Left ventricle myocardium inferior (tissue), 1 donor: ENCODE measurements at regions not wholly inside any gene's neighbourhood (a gene's known extent, or its start where the extent isn't known, plus 50 kb on each side); places are given as distances from the start of the nearest gene placed in this dataset.
"Not testable (repeated sequence)": the region's sequence is repeated elsewhere in the genome, so short reads cannot be mapped to it uniquely, and the experiment has no call there.

Experiments used
- DNase-seq: peaks from one replicate; pipeline ENCODE4 v3.0.0-alpha.2; 2020
- H3K27ac ChIP-seq: fragments of 200-600 bp; replicated peaks from 2 replicates; pipeline ENCODE4 v1.8.0; 2021
- H3K27me3 ChIP-seq: fragments of 200-600 bp; 2 replicates; pipeline ENCODE4 v1.8.0; 2021; ENCODE audit warnings: low read depth
- H3K36me3 ChIP-seq: fragments of 200-600 bp; 2 replicates; pipeline ENCODE4 v1.8.0; 2021
- H3K4me1 ChIP-seq: fragments of 200-600 bp; 2 replicates; pipeline ENCODE4 v1.8.0; 2021
- H3K4me3 ChIP-seq: fragments of 200-600 bp; 2 replicates; pipeline ENCODE4 v1.8.0; 2021; ENCODE audit warnings: mild to moderate bottlenecking, moderate library complexity
- H3K9me3 ChIP-seq: fragments of 200-600 bp; replicated peaks from 2 replicates; pipeline ENCODE4 v1.8.0; 2021
- intact Hi-C: fragments of 100-400 bp; cut with micrococcal nuclease; formaldehyde crosslinking; loops from one replicate; pipeline ENCODE4 v1.11.0; 2022
- TF ChIP-seq, protein P1 (sequence below): fragments of 200-600 bp; IDR thresholded peaks from 2 replicates; pipeline ENCODE4 v1.8.0; 2021; ENCODE audit warnings: antibody characterized with exemption, mild to moderate bottlenecking, borderline replicate concordance
- donor health status: DM: no; HTN: yes; CAD: no; lungs with severe emphysema.

DNA sequence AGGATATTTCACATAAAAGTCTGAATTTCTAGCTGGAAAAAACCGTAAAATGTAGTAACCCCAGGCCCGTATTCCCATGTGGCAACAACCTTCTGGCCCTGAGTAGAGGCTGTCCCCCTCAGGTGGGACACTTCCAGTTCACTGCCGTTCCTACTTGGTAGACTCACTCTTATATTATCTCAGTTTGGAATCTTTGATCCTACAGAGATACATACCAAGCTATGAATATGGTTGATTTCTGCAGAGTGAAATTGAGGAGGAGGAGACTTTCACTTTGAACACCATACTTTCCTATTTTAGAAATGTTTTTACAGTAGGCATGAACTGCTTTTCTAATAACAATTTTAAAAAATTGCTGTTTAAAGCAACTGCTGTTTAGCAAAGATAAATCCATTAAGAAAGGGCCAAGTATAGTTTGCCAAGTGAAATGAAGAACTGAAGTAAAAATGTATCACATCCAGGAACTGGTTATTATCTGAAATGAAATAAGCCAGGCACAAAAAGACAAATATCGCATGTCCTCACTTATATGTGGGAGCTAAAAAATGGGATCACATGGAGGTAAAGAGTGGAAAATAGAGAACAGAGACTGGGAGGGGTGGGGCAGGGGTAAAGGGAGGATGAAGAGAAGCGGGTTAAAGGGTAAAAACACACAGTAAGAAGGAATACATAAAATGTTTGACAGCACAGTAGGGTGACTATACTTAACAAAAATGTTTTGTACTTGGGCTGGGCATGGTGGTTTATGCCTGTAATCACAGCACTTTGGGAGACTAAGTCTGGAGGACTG, 92.8 kb upstream of the METAP2 start:
- DNase-seq = no peak
- peaks cover 26% of the 10 kb centered on the region for H3K4me1 ChIP-seq
- no peaks in the 10 kb centered on the region for H3K9me3 ChIP-seq
- no peak overlapping the region for H3K27ac ChIP-seq
- intact Hi-C loops = no loop called here
- no peaks in the 10 kb centered on the region for H3K27me3 ChIP-seq
- H3K36me3 ChIP-seq = no peaks in the 10 kb centered on the region
- TF ChIP-seq, protein P1, sequence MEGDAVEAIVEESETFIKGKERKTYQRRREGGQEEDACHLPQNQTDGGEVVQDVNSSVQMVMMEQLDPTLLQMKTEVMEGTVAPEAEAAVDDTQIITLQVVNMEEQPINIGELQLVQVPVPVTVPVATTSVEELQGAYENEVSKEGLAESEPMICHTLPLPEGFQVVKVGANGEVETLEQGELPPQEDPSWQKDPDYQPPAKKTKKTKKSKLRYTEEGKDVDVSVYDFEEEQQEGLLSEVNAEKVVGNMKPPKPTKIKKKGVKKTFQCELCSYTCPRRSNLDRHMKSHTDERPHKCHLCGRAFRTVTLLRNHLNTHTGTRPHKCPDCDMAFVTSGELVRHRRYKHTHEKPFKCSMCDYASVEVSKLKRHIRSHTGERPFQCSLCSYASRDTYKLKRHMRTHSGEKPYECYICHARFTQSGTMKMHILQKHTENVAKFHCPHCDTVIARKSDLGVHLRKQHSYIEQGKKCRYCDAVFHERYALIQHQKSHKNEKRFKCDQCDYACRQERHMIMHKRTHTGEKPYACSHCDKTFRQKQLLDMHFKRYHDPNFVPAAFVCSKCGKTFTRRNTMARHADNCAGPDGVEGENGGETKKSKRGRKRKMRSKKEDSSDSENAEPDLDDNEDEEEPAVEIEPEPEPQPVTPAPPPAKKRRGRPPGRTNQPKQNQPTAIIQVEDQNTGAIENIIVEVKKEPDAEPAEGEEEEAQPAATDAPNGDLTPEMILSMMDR = no peak
- no peak overlapping the region for H3K4me3 ChIP-seq

DNA sequence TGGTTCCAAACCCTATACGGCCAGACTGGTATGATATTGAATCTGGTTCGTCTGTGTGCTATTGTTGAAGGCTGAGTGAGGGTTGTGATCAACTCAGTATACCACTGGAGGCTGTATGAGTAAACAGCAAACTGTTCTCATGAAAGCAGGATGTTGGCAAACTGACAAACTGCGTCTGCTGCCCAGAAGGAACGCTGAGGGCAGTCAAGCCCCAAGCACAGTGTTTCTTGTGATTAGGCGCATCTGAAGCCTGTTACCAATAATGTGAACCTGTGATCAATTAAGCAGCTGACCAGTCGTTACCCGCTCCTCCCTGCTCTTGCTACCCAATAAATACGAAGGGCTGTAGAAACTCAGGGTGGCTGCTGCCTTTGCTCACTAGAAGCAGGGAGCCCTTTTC, 90.0 kb upstream of the METAP2 start:
- H3K4me3 ChIP-seq = peak overlapping the region; percentile 9
- H3K27ac ChIP-seq = peak overlapping the region; percentile 48
- H3K9me3 ChIP-seq, DNase-seq, H3K27me3 ChIP-seq, intact Hi-C loops, H3K36me3 ChIP-seq: not testable (repeated sequence)
- H3K4me1 ChIP-seq = peaks cover 26% of the 10 kb centered on the region

DNA sequence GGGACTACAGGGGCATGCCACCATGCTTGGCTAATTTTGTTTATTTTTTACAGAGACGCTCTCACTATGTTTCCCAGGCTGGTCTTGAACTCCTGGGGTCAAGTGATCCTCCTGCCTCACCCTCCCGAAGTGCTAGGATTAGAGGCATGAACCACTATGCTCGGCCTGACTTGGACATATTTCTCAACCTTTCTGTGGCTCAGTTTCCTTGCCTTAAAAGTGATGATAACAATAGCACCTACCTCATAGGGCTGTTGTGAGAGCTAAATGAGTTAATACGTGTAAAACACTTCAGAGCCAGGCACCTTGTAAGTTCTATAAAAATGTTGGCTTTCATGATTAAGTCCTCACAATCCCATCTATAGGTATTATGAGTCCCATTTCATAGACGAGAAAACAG, 89.2 kb upstream of the METAP2 start:
- no peak for DNase-seq
- peak overlapping the region; percentile 60 for H3K4me3 ChIP-seq
- H3K27ac ChIP-seq = peak overlapping the region; percentile 79
- no peaks in the 10 kb centered on the region for H3K36me3 ChIP-seq
- H3K27me3 ChIP-seq = no peaks in the 10 kb centered on the region
- peaks cover 26% of the 10 kb centered on the region for H3K4me1 ChIP-seq
- H3K9me3 ChIP-seq = no peaks in the 10 kb centered on the region
- TF ChIP-seq, protein P1 = no peak
- intact Hi-C loops = no loop called here

DNA sequence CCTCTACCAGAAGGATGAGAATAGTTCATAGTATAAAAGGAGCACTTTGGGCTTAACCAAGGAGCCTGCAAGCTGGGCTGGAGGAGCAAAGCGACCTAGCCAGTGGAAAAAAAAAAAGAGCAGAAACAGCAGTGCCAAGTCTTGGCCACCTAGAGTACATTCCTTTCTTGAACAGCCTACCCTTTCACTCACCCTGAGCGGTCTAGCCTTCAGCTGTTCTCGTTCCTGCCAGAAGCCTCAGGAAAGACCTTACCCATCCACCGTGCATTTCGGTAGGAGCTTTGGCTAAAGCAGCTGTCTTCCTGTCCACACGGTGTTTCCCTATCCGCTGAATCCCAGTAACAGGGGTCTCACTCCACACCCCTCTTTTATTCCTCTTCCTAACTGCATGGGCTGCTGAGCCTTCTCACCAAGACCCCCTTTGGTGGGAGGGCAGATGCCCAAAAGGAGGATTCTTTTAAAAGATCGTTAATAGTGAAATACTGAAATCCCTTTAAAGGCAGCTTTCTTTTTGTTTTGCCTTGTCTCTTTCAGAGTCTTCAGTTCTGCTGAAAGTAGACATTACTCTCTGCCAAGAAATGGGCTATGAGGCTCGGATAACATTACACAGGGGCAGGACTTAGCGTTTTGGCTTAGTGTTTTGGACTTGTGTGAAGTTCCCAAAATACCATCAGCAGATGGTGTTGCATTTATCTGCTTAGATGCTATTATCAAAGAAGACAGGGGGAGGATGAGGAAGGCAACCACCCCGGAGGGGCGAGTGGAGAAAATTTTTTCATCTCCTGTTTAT, 88.5 kb upstream of the METAP2 start:
- Histone ChIP-seq H3K36me3 (no peaks in the 10 kb centered on the region), H3K27me3 (no peaks in the 10 kb centered on the region), H3K9me3 (no peaks in the 10 kb centered on the region), H3K4me1 (peaks cover 26% of the 10 kb centered on the region), H3K4me3 (peak overlapping the region; percentile 60), H3K27ac (peak overlapping the region; percentile 79)
- DNase-seq = peak; percentile 17
- TF ChIP-seq, protein P1 = peak; percentile 23
- intact Hi-C loops = no loop called here

DNA sequence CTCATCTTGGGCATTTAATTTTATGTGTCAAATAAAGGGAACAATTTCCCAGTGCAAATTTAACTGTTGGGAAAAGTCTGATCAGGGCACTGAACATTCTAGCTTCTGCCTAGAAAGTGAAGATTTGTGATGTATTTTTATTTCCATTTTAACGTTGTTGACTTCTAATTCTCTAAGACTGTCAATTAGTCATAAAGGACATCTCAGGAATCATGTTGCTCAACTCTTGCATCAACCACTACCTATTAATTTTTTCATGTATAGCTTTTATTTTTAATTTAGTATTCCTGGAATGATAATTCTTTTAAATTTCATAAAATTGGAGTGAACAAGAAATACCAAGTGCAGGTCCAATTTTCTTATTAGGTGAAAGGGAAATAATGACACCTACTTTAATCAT, 87.9 kb upstream of the METAP2 start:
- Histone ChIP-seq H3K27me3 (no peaks in the 10 kb centered on the region), H3K9me3 (no peaks in the 10 kb centered on the region), H3K36me3 (no peaks in the 10 kb centered on the region), H3K4me1 (peaks cover 26% of the 10 kb centered on the region), H3K27ac (peak overlapping the region; percentile 79), H3K4me3 (peak overlapping the region; percentile 60)
- DNase-seq = no peak
- intact Hi-C loops = no loop called here
- TF ChIP-seq, protein P1 = no peak

DNA sequence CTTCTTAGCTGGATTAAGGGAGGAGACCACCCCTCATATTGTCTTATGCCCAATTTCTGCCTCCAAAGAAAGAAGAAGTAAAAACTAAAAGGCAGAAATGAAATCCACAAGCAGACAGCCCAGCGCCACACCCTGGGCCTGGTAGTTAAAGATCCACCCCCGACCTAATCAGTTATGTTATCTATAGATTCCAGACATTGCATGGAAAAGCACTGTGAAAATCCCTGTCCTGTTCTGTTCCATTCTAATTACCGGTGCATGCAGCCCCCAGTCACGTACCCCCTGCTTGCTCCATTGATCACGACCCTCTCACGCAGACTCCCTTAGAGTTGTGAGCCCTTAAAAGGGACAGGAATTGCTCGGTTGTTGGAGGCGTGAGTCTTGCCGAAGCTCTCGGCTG, 85.7 kb upstream of the METAP2 start:
- DNase-seq, H3K27ac ChIP-seq, H3K9me3 ChIP-seq, H3K36me3 ChIP-seq, intact Hi-C loops, H3K4me3 ChIP-seq, H3K27me3 ChIP-seq: not testable (repeated sequence)
- H3K4me1 ChIP-seq = peaks cover 26% of the 10 kb centered on the region
